H1 (cell line): ENCODE measurements at regions not wholly inside any gene's neighbourhood (a gene's known extent, or its start where the extent isn't known, plus 50 kb on each side); places are given as distances from the start of the nearest gene placed in this dataset.

Experiments
- CTCF ChIA-PET: fragments of 300-600 bp; sonication (Branson Sonifier 250); formaldehyde crosslinking; loops from one replicate; lab custom pipeline; 2021; ENCODE audit not compliant: partially characterized antibody; lab: Charles Lee
- POLR2A ChIA-PET: fragments of 300-600 bp; sonication (Branson Sonifier 250); formaldehyde crosslinking; loops from one replicate; lab custom pipeline; 2021; ENCODE audit warnings: inconsistent platforms; ENCODE audit not compliant: partially characterized antibody; lab: Charles Lee
- DNase-seq, 2 experiments: peaks; one replicate each; pipeline versions ENCODE4 v3.0.0 to v3.0.0-alpha.2; 2010 to 2022; ENCODE audit warnings: low spot score in 2 of 2, low read depth in 1 of 2, mixed read lengths in 1 of 2
- FAIRE-seq: peaks from 2 replicates; lab custom pipeline; 2011; peaks lifted over from hg19 to GRCh38; lab: Jason Lieb, UNC
- H2AFZ ChIP-seq: 2 replicates; pipeline ENCODE4 v1.8.1; 2012; ENCODE audit warnings: low read length, inconsistent platforms
- H2AK5ac ChIP-seq: 2 replicates; pipeline ENCODE4 v1.6.1; 2013; ENCODE audit warnings: low read depth, low read length
- H2BK120ac ChIP-seq: replicated peaks from 2 replicates; pipeline ENCODE3; 2013; ENCODE audit warnings: low read depth, low read length, inconsistent platforms
- H2BK12ac ChIP-seq: 2 replicates; pipeline ENCODE4 v1.6.1; 2013; ENCODE audit warnings: low read depth, low read length
- H2BK15ac ChIP-seq: 2 replicates; pipeline ENCODE4 v1.6.1; 2013; ENCODE audit warnings: low read length
- H2BK20ac ChIP-seq: 2 replicates; pipeline ENCODE4 v1.6.1; 2013; ENCODE audit warnings: low read length
- H2BK5ac ChIP-seq: 2 replicates; pipeline ENCODE4 v1.6.1; 2013; ENCODE audit warnings: low read depth, low read length
- H3K14ac ChIP-seq: 2 replicates; pipeline ENCODE4 v1.6.1; 2013; ENCODE audit warnings: inconsistent platforms; ENCODE audit not compliant: insufficient read length
- H3K18ac ChIP-seq: 2 replicates; pipeline ENCODE4 v1.6.1; 2013; ENCODE audit warnings: low read length; ENCODE audit errors: extremely low read depth
- H3K23ac ChIP-seq: 2 replicates; pipeline ENCODE4 v1.6.1; 2013; ENCODE audit warnings: inconsistent platforms; ENCODE audit not compliant: insufficient read length
- H3K23me2 ChIP-seq: 2 replicates; pipeline ENCODE4 v1.6.1; 2013; ENCODE audit warnings: low read depth, low read length
- H3K27ac ChIP-seq: 2 replicates; pipeline ENCODE4 v1.6.1; 2011; ENCODE audit warnings: low read depth, low read length, inconsistent platforms
- H3K27me3 ChIP-seq, 4 experiments: replicated peaks in 1 of 4; 1 replicate in 1 of 4; 2 replicates in 3 of 4; pipeline versions ENCODE4 v1.6.1 to v1.8.1; 2011 to 2013; ENCODE audit warnings: low read length in 3 of 4, mild to moderate bottlenecking in 3 of 4, inconsistent platforms in 2 of 4, mixed read lengths in 2 of 4, moderate library complexity in 1 of 4; ENCODE audit not compliant: control insufficient read depth in 3 of 4, insufficient read depth in 3 of 4; ENCODE audit errors: extremely low read depth in 1 of 4
- H3K36me3 ChIP-seq, 4 experiments: 2 replicates each; pipeline versions ENCODE4 v1.6.1 to v1.8.1; 2011 to 2013; ENCODE audit warnings: mild to moderate bottlenecking in 4 of 4, low read length in 3 of 4, moderate library complexity in 2 of 4, control low read depth in 1 of 4, inconsistent platforms in 1 of 4; ENCODE audit not compliant: insufficient read depth in 4 of 4, control insufficient read depth in 2 of 4
- H3K4ac ChIP-seq: replicated peaks from 2 replicates; pipeline ENCODE3; 2013; ENCODE audit warnings: low read length, low read depth, mixed read lengths, inconsistent platforms; ENCODE audit not compliant: insufficient read length
- H3K4me1 ChIP-seq, 4 experiments: replicated peaks in 1 of 4; 1 replicate in 1 of 4; 2 replicates in 3 of 4; pipeline versions ENCODE4 v1.6.1 to v1.8.1; 2011 to 2013; ENCODE audit warnings: low read length in 3 of 4, inconsistent platforms in 2 of 4, mixed read lengths in 1 of 4; ENCODE audit not compliant: insufficient read depth in 4 of 4, control insufficient read depth in 3 of 4
- H3K4me2 ChIP-seq, 2 experiments: 2 replicates each; pipeline versions ENCODE4 v1.6.1 to v1.8.1; 2011 to 2013; ENCODE audit warnings: low read depth in 2 of 2, low read length in 2 of 2, control low read depth in 1 of 2, inconsistent platforms in 1 of 2, mild to moderate bottlenecking in 1 of 2; ENCODE audit not compliant: insufficient read depth in 1 of 2
- H3K4me3 ChIP-seq, 4 experiments: fragments of 200-600, 300-600 bp in 1 of 4; sonication (generic), shearing (Covaris generic), sonication (Bioruptor Twin) in 1 of 4; 2 replicates each; pipeline versions ENCODE4 v1.5.1 to v1.8.1; 2011 to 2016; ENCODE audit warnings: low read length in 4 of 4, low read depth in 3 of 4, control low read depth in 2 of 4, inconsistent platforms in 2 of 4, mild to moderate bottlenecking in 2 of 4, mixed read lengths in 1 of 4, moderate library complexity in 1 of 4; ENCODE audit not compliant: insufficient read depth in 2 of 4; ENCODE audit errors: extremely low read depth in 1 of 4
- H3K56ac ChIP-seq: replicated peaks from 2 replicates; pipeline ENCODE3; 2013; ENCODE audit warnings: low read depth, mild to moderate bottlenecking, mixed read lengths, low read length, inconsistent platforms; ENCODE audit not compliant: insufficient read length
- H3K79me1 ChIP-seq: 2 replicates; pipeline ENCODE4 v1.6.1; 2013; ENCODE audit warnings: low read depth, low read length, control low read depth
- H3K79me2 ChIP-seq, 2 experiments: 2 replicates each; pipeline versions ENCODE4 v1.6.1 to v1.8.1; 2012 to 2013; ENCODE audit warnings: low read length in 2 of 2, mild to moderate bottlenecking in 2 of 2, inconsistent platforms in 1 of 2; ENCODE audit not compliant: insufficient read depth in 2 of 2, control insufficient read depth in 1 of 2
- H3K9ac ChIP-seq, 4 experiments: replicated peaks in 1 of 4; 1 replicate in 1 of 4; 2 replicates in 3 of 4; pipeline versions ENCODE4 v1.6.1 to v1.8.1; 2011 to 2013; ENCODE audit warnings: low read depth in 3 of 4, low read length in 3 of 4, control low read depth in 2 of 4, mild to moderate bottlenecking in 2 of 4, moderate library complexity in 2 of 4, inconsistent platforms in 1 of 4; ENCODE audit errors: extremely low read depth in 1 of 4
- H3K9me3 ChIP-seq, 2 experiments: 2 replicates each; pipeline versions ENCODE4 v1.6.1 to v1.8.1; 2012 to 2013; ENCODE audit warnings: mild to moderate bottlenecking in 2 of 2, moderate library complexity in 2 of 2, control low read depth in 1 of 2, inconsistent platforms in 1 of 2, low read depth in 1 of 2, low read length in 1 of 2, mixed read lengths in 1 of 2; ENCODE audit not compliant: insufficient read depth in 2 of 2
- H4K20me1 ChIP-seq, 2 experiments: replicated peaks in 1 of 2; 2 replicates each; pipeline versions ENCODE3 to v1.8.1; 2011 to 2013; ENCODE audit warnings: inconsistent platforms in 2 of 2, low read length in 2 of 2, mild to moderate bottlenecking in 1 of 2; ENCODE audit not compliant: insufficient read depth in 2 of 2, control insufficient read depth in 1 of 2
- H4K5ac ChIP-seq: 2 replicates; pipeline ENCODE4 v1.6.1; 2013; ENCODE audit warnings: low read length, low read depth, mixed read lengths, inconsistent platforms; ENCODE audit not compliant: insufficient read length
- H4K8ac ChIP-seq: 2 replicates; pipeline ENCODE4 v1.8.0; 2013; ENCODE audit warnings: mild to moderate bottlenecking, moderate library complexity, low read length, inconsistent platforms; ENCODE audit not compliant: insufficient read depth; ENCODE audit errors: extremely low read depth
- H4K91ac ChIP-seq: replicated peaks from 2 replicates; pipeline ENCODE3; 2013; ENCODE audit warnings: low read length, mixed read lengths, inconsistent platforms; ENCODE audit not compliant: insufficient read length
- BACH1 ChIP-seq: IDR thresholded peaks from 2 replicates; pipeline ENCODE4 v1.6.1; 2012; ENCODE audit warnings: low read length, improper control_type of control experiment
- BCL11A ChIP-seq, 2 experiments: IDR thresholded peaks; one replicate each; pipeline ENCODE4 v1.6.1; 2011; ENCODE audit warnings: low read depth in 2 of 2, low read length in 2 of 2, mild to moderate bottlenecking in 2 of 2
- CHD1 ChIP-seq: IDR thresholded peaks from 2 replicates; pipeline ENCODE4 v1.6.1; 2012; ENCODE audit warnings: low read depth, low read length, improper control_type of control experiment
- CHD2 ChIP-seq: IDR thresholded peaks from 2 replicates; pipeline ENCODE4 v1.6.1; 2012; ENCODE audit warnings: low read length, improper control_type of control experiment
- GTF2F1 ChIP-seq: IDR thresholded peaks from 2 replicates; pipeline ENCODE4 v1.6.1; 2012; ENCODE audit warnings: low read depth, low read length, improper control_type of control experiment, borderline replicate concordance
- JUN ChIP-seq: IDR thresholded peaks from 2 replicates; pipeline ENCODE4 v1.6.1; 2011; ENCODE audit warnings: low read depth, mild to moderate bottlenecking, improper control_type of control experiment, low read length
- KDM4A ChIP-seq: IDR thresholded peaks from one replicate; pipeline ENCODE4 v1.7.1; 2012; ENCODE audit warnings: low read depth, mild to moderate bottlenecking, moderate library complexity, low read length, inconsistent platforms; ENCODE audit not compliant: severe bottlenecking
- NRF1 ChIP-seq: IDR thresholded peaks from 2 replicates; pipeline ENCODE4 v1.6.1; 2011; ENCODE audit warnings: mild to moderate bottlenecking, low read depth, low read length, improper control_type of control experiment
- POLR2A ChIP-seq, 2 experiments: IDR thresholded peaks; 1 replicate in 1 of 2; 2 replicates in 1 of 2; pipeline ENCODE4 v1.6.1; 2011; ENCODE audit warnings: low read depth in 2 of 2, low read length in 2 of 2, mild to moderate bottlenecking in 2 of 2; ENCODE audit errors: control extremely low read depth in 1 of 2
- RBBP5 ChIP-seq: IDR thresholded peaks from 2 replicates; pipeline ENCODE4 v1.7.1; 2012; ENCODE audit warnings: low read depth, mild to moderate bottlenecking, inconsistent platforms, low read length, moderate library complexity, borderline replicate concordance
- SIX5 ChIP-seq: IDR thresholded peaks from 2 replicates; pipeline ENCODE4 v1.6.1; 2011; ENCODE audit warnings: mild to moderate bottlenecking, low read depth, low read length
- SP1 ChIP-seq: IDR thresholded peaks from 2 replicates; pipeline ENCODE4 v1.6.1; 2011; ENCODE audit warnings: low read depth, low read length
- SP2 ChIP-seq: IDR thresholded peaks from 2 replicates; pipeline ENCODE4 v1.6.1; 2012; ENCODE audit warnings: mild to moderate bottlenecking, low read length, inconsistent platforms
- SUZ12 ChIP-seq: fragments of 200-600 bp; sonication (generic); IDR thresholded peaks from 2 replicates; pipeline ENCODE4 v1.6.1; 2012; ENCODE audit warnings: mild to moderate bottlenecking, inconsistent platforms, low read length, moderate library complexity, mixed read lengths
- TAF1 ChIP-seq: IDR thresholded peaks from 2 replicates; pipeline ENCODE4 v1.6.1; 2011; ENCODE audit warnings: mild to moderate bottlenecking, low read depth, low read length
- USF2 ChIP-seq: IDR thresholded peaks from 2 replicates; pipeline ENCODE4 v1.6.1; 2011; ENCODE audit warnings: low read length, improper control_type of control experiment
- WGBS, 2 experiments: shearing (Covaris generic) in 1 of 2; methylation state at CpG; one replicate each; pipeline versions ENCODE4 v1.1.6 to v1.1.7; 2013 to 2015; ENCODE audit warnings: low lambda C conversion rate in 2 of 2, mixed read lengths in 2 of 2, inconsistent platforms in 1 of 2, low coverage in 1 of 2, missing lambda C conversion rate in 1 of 2; ENCODE audit not compliant: insufficient replicate concordance in 2 of 2, insufficient coverage in 1 of 2, insufficient read length in 1 of 2; ENCODE audit errors: extremely low coverage in 1 of 2, missing lambda C conversion rate in 1 of 2; 5-methylcytosine and 5-hydroxymethylcytosine counted together

- FAIRE-seq = no peak
- WGBS, 2 experiments = 83% methylated on average over 1 of the region's 1 CpG; no CpG with 5 or more reads in 1 of the 2 experiments
- TF ChIP-seq CHD1 = no peak
- no peak for TF ChIP-seq POLR2A (IDR thresholded peaks at IDR 0.05; ENCODE audit: control extremely low read depth in 1 of 2, low read depth in 2 of 2, low read length in 2 of 2)
- no peak for TF ChIP-seq USF2
- TF ChIP-seq KDM4A = no peak
- no peak for TF ChIP-seq JUN
- TF ChIP-seq SIX5 = no peak
- TF ChIP-seq GTF2F1 = no peak
- TF ChIP-seq BACH1 = no peak
- TF ChIP-seq CHD2 = no peak
- TF ChIP-seq SP1 = no peak
- TF ChIP-seq NRF1 = no peak
- no peak for TF ChIP-seq RBBP5
- TF ChIP-seq SP2 = no peak
- TF ChIP-seq SUZ12 = no peak
- TF ChIP-seq TAF1 = no peak
- TF ChIP-seq BCL11A (IDR thresholded peaks at IDR 0.05; ENCODE audit: low read depth in 2 of 2, low read length in 2 of 2) = no peak
Observed at GRCh38 chr13:83223546-83223945, 658.7 kb downstream of the SLITRK1 start.

More at GRCh38 chr13:83223546-83223945, 658.7 kb downstream of the SLITRK1 start:
- CTCF ChIA-PET = no interaction called here
- Histone ChIP-seq H3K79me1 (no peaks in the 10 kb centered on the region), H2AK5ac (no peak overlapping the region), H4K91ac (no peak overlapping the region), H2BK120ac (no peak overlapping the region), H3K4me2 (no peak overlapping the region), H3K9me3 (no peaks in the 10 kb centered on the region), H2AFZ (no peak overlapping the region), H2BK20ac (no peak overlapping the region), H3K79me2 (no peaks in the 10 kb centered on the region), H3K23ac (no peak overlapping the region), H4K20me1 (no peaks in the 10 kb centered on the region), H3K4me3 (no peak overlapping the region), H3K18ac (no peak overlapping the region), H3K23me2 (no peaks in the 10 kb centered on the region), H4K5ac (no peak overlapping the region), H4K8ac (no peak overlapping the region), H2BK5ac (no peak overlapping the region), H3K27me3 (no peaks in the 10 kb centered on the region), H3K27ac (no peak overlapping the region), H3K4me1 (no peaks in the 10 kb centered on the region), H2BK15ac (no peak overlapping the region), H3K14ac (no peak overlapping the region), H3K36me3 (no peaks in the 10 kb centered on the region), H3K9ac (no peak overlapping the region), H2BK12ac (no peak overlapping the region), H3K56ac (no peak overlapping the region), H3K4ac (no peak overlapping the region)
- POLR2A ChIA-PET = no interaction called here
- DNase-seq = no peak
